T-helper 17 cell (primary cell): ENCODE measurements at regions not wholly inside any gene's neighbourhood (a gene's known extent, or its start where the extent isn't known, plus 50 kb on each side); places are given as distances from the start of the nearest gene placed in this dataset.

Experiments used
- ATAC-seq: fragments of 150-1000 bp; cut with Tn5 transposase; 2 replicates; pipeline ENCODE4 v1.10.0; 2021; ENCODE audit warnings: mild to moderate bottlenecking, moderate library complexity
- DNase-seq, 3 donors: peaks; one replicate each; pipeline versions ENCODE4 v3.0.0 to v3.0.0-alpha.2; 2020 to 2021
- H3K9me3 ChIP-seq: one replicate; pipeline ENCODE4 v1.7.0; 2013; ENCODE audit warnings: low read length, mild to moderate bottlenecking; ENCODE audit not compliant: control insufficient read depth, poor library complexity, severe bottlenecking
- H3K27ac Mint-ChIP-seq: one replicate; pipeline ENCODE4 v1.8.0; 2022; ENCODE audit warnings: mild to moderate bottlenecking, moderate library complexity, mixed read lengths
- H3K27me3 Mint-ChIP-seq: one replicate; pipeline ENCODE4 v1.8.0; 2022; ENCODE audit warnings: mixed read lengths
- H3K36me3 Mint-ChIP-seq: one replicate; pipeline ENCODE4 v1.8.0; 2022; ENCODE audit warnings: low read depth, mixed read lengths
- H3K4me1 Mint-ChIP-seq: one replicate; pipeline ENCODE4 v1.8.0; 2022; ENCODE audit warnings: mild to moderate bottlenecking, mixed read lengths
- H3K4me3 Mint-ChIP-seq: one replicate; pipeline ENCODE4 v1.8.0; 2022; ENCODE audit warnings: mild to moderate bottlenecking, moderate library complexity, mixed read lengths

GRCh38 chr12:66837311-66837627, 158.4 kb upstream of the GRIP1 start:
- no peaks in the 10 kb centered on the region for H3K4me1 Mint-ChIP-seq
- H3K9me3 ChIP-seq: no peaks in the 10 kb centered on the region
- H3K36me3 Mint-ChIP-seq: peaks cover 2% of the 10 kb centered on the region
- no peak overlapping the region for H3K4me3 Mint-ChIP-seq
- ATAC-seq: no peak
- peaks cover 8% of the 10 kb centered on the region for H3K27me3 Mint-ChIP-seq
- no peak overlapping the region for H3K27ac Mint-ChIP-seq
- no peak for DNase-seq

DNA sequence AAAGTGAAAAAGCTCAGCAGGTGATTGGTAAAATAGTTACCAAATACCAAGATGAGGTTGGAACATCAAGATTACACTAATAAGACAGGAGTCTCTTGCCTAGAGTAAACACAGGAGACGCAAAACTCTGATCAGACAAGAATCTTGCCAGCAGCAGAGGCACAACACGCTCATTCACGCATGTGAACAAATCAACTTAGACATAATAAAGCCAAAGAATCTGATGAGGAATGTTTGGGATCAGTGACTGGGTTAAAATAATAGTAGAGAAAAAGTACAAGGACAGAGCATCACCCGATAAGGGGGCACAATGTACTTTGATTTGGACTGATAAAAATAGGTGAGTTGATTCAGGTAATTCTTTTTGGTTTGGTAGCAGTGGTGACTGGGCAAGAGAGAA, 159.5 kb upstream of the GRIP1 start:
- Mint-ChIP-seq H3K4me1 (no peaks in the 10 kb centered on the region), H3K27ac (no peak overlapping the region), H3K27me3 (peaks cover 3% of the 10 kb centered on the region), H3K36me3 (peaks cover 2% of the 10 kb centered on the region), H3K4me3 (no peak overlapping the region)
- no peaks in the 10 kb centered on the region for H3K9me3 ChIP-seq
- DNase-seq (no peak), ATAC-seq (no peak)

- no peak for DNase-seq
- Mint-ChIP-seq H3K27me3 (peaks cover 35% of the 10 kb centered on the region), H3K27ac (no peak overlapping the region), H3K4me1 (no peaks in the 10 kb centered on the region), H3K36me3 (peaks cover 1% of the 10 kb centered on the region), H3K4me3 (no peak overlapping the region)
- ATAC-seq: no peak
- no peaks in the 10 kb centered on the region for H3K9me3 ChIP-seq
Observed at GRCh38 chr12:66848967-66849366, 170.1 kb upstream of the GRIP1 start.

GRCh38 chr12:66851134-66851533, 172.3 kb upstream of the GRIP1 start:
- DNase-seq: no peak
- no peaks in the 10 kb centered on the region for H3K4me1 Mint-ChIP-seq

GRCh38 chr12:66852091-66852490, 173.2 kb upstream of the GRIP1 start:
- H3K9me3 ChIP-seq: no peaks in the 10 kb centered on the region
- Mint-ChIP-seq H3K27ac (no peak overlapping the region), H3K36me3 (peaks cover 3% of the 10 kb centered on the region), H3K27me3 (peaks cover 28% of the 10 kb centered on the region), H3K4me3 (no peak overlapping the region), H3K4me1 (no peaks in the 10 kb centered on the region)
- DNase-seq (no peak), ATAC-seq (no peak)

More at GRCh38 chr12:66851134-66851533, 172.3 kb upstream of the GRIP1 start:
- Mint-ChIP-seq H3K4me3 (no peak overlapping the region), H3K27ac (no peak overlapping the region), H3K36me3 (peaks cover 3% of the 10 kb centered on the region), H3K27me3 (peaks cover 32% of the 10 kb centered on the region)
- no peaks in the 10 kb centered on the region for H3K9me3 ChIP-seq
- ATAC-seq: no peak

GRCh38 chr12:66852765-66853164, 173.9 kb upstream of the GRIP1 start:
- Mint-ChIP-seq H3K36me3 (peaks cover 3% of the 10 kb centered on the region), H3K4me1 (no peaks in the 10 kb centered on the region), H3K27ac (no peak overlapping the region), H3K4me3 (no peak overlapping the region), H3K27me3 (peaks cover 28% of the 10 kb centered on the region)
- ATAC-seq (no peak), DNase-seq (no peak)
- no peaks in the 10 kb centered on the region for H3K9me3 ChIP-seq

DNA sequence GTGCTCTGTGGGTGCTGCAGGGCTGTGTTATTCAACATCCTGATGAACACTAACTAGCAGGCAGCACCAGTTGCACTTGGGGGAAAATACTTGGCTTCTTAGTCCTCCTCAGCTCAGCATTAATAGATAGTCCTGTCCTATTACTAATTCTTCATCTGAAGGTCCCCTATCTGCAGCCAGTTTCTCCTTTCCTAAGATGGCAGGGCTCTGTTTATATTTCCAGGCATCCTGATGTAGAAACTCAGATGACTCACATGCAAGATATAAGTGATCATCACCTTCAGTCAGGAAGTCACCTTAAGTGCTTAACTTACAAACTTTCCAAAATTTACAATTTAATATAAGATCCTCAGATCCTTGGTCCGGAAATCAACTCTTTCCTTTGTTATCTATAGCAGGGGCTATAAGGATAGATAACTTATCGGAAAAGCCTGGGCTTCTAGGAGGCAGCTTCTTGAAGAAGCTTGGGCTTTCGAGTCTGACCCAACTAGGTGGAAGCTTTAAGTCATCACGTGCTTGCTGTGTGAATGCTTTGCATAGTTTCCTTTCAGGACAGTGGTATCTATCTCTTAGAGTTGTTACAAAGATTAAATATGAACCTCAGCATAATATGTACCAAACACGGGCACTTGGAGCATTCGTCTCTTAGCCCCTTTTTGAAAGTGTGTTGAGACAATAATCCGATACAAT, 181.0 kb upstream of the GRIP1 start:
- ATAC-seq (no peak), DNase-seq (no peak)
- no peak overlapping the region for H3K27ac Mint-ChIP-seq
- no peaks in the 10 kb centered on the region for H3K9me3 ChIP-seq
- no peaks in the 10 kb centered on the region for H3K4me1 Mint-ChIP-seq
- no peaks in the 10 kb centered on the region for H3K36me3 Mint-ChIP-seq
- peaks cover 17% of the 10 kb centered on the region for H3K27me3 Mint-ChIP-seq
- H3K4me3 Mint-ChIP-seq: no peak overlapping the region

DNA sequence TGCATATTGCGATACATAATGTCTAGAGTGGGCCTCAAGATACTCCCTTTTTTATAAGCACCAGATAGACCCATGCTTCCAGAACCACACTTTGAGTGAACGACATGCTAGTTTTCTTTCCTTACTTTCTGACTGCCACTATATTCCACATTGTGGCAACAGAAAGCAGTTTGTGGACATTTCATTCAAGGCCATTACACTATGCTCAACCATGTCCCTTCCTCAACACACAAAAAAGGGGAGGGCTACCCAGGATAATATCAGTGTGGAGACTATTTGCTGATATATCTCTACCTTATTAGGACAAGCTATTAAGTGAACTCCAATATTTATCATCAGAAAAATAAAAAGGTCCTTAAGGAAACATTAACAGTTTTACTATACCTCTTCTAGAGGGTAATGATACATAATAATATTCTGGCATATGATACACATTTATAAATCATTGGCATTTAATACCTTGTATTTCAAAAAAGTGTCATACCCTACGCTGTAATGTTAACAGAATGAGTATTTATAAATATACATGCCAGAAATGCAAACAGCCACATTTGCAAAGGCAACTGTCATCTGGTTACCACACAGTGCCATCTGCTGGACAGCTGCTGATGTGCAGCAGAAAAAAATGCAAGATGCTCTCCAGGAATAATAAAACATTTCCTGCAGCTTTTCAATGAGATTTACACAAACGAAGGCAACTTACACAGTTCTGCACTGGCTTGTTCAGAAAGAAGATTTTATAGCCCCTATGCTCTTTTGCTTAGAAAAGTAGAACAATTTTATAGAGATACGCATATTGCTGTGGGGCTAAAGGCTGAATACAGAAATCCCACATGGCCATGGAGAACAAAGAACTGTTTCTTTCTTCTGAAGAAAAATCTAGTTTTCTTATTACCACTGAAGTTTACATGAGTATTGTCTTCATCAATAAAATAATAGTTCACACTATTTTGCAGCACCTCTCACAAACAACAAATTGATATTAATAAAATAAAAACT, 182.2 kb upstream of the GRIP1 start:
- Mint-ChIP-seq H3K27me3 (peaks cover 28% of the 10 kb centered on the region), H3K4me1 (peaks cover 3% of the 10 kb centered on the region), H3K36me3 (peaks cover 2% of the 10 kb centered on the region), H3K4me3 (no peak overlapping the region), H3K27ac (no peak overlapping the region)
- DNase-seq (peak; percentile 10 to 36 (median 13)), ATAC-seq (peak; percentile 57)
- H3K9me3 ChIP-seq: no peaks in the 10 kb centered on the region

DNA sequence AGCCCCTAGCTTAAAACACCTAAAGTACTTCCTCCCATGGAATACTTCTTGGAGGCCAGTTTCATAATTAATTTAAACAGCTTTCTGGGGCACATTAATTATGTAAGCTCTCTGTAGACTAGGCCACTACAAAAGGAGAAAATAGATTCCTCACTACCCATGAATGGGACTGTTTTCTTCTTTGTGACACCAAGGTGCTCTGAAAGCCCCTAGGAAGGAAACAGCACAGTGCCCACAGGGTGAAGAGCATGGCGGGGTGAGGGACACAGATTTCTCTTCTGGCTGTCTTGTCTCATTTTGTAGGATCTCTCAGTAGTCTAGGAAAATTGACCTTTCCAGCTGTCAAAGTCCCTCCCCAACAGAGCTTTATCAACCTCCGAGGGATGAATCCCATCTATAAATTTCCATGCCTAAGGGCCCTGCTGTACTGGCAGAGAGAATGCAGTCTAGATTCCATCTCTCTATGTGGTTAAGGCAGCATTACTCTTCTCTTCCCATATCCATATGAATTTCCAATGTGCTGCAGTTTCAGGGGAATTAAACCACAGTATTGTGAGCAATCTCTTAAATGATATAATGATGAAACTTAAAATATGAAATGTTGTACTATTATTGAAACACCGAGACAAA, 183.6 kb upstream of the GRIP1 start:
- no peaks in the 10 kb centered on the region for H3K9me3 ChIP-seq
- Mint-ChIP-seq H3K27ac (no peak overlapping the region), H3K27me3 (peaks cover 28% of the 10 kb centered on the region), H3K36me3 (peaks cover 2% of the 10 kb centered on the region), H3K4me1 (peaks cover 3% of the 10 kb centered on the region), H3K4me3 (no peak overlapping the region)
- ATAC-seq (no peak), DNase-seq (no peak)

DNA sequence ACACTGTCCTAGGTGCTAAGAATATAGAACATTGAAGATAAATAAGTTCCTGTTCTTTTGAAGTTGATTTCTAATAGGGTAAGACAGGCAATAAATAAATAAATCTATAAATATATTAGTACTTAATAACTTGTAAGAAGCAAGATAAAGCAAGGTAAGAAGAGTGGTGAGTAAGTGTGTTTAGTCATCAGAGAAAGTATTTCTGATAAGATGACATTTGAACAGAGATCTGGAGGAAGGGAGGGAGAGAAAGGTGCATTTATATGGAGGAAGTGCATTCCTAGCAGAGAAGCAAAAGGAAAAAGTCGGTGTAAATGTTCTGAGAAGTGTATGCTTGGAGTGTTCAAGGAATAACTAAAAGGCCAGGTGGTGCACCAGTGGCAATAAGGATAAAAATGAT, 184.4 kb upstream of the GRIP1 start:
- no peak for ATAC-seq
- Mint-ChIP-seq H3K36me3 (peaks cover 2% of the 10 kb centered on the region), H3K4me1 (peaks cover 3% of the 10 kb centered on the region), H3K4me3 (no peak overlapping the region), H3K27me3 (peaks cover 28% of the 10 kb centered on the region), H3K27ac (no peak overlapping the region)
- no peaks in the 10 kb centered on the region for H3K9me3 ChIP-seq
- DNase-seq: no peak

DNA sequence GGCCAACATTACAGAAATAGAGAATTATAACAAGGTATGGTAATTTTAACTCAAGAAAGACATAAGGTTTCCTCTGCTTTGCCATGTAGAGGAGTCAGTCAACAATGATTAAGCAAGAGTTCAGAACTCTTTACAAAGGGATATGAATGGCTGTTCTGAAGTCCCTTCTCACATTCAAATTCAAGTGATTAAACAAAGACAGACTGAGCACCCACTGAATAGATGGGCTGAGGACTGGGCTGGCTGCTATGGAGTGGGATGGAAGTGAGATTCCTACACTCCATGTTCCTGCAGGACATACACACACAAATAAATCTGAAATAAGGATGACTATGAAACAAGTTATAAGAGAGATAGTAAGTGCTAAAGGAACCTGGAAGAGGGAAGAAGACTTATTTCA, 199.0 kb upstream of the GRIP1 start:
- no peaks in the 10 kb centered on the region for H3K9me3 ChIP-seq
- no peak for DNase-seq
- H3K4me1 Mint-ChIP-seq: peaks cover 6% of the 10 kb centered on the region
- no peak overlapping the region for H3K27ac Mint-ChIP-seq
- no peak overlapping the region for H3K4me3 Mint-ChIP-seq
- no peaks in the 10 kb centered on the region for H3K36me3 Mint-ChIP-seq
- ATAC-seq: no peak
- peaks cover 22% of the 10 kb centered on the region for H3K27me3 Mint-ChIP-seq

DNA sequence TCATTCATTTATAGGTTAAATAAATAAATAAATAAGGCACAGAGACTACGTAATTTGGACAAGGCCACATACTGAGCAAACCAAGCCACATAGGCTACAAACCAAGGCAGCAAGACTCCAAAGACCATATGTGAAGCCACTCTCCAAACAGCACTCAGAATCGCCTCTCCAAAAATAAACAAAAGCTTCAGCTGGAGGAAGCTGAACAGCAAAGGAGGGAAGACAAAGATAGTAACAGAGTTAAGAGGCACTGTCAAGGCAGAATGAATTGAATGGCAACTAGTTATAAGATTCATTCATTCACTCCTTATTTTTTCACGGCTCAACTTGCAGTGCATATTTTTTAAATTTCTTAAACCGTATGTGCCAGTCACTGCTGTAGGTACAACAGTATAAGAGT, 200.5 kb upstream of the GRIP1 start:
- Mint-ChIP-seq H3K4me3 (no peak overlapping the region), H3K27me3 (peaks cover 22% of the 10 kb centered on the region), H3K36me3 (no peaks in the 10 kb centered on the region), H3K27ac (no peak overlapping the region), H3K4me1 (peaks cover 4% of the 10 kb centered on the region)
- no peaks in the 10 kb centered on the region for H3K9me3 ChIP-seq
- DNase-seq (no peak), ATAC-seq (no peak)

- no peaks in the 10 kb centered on the region for H3K4me1 Mint-ChIP-seq
- peaks cover 28% of the 10 kb centered on the region for H3K27me3 Mint-ChIP-seq
- ATAC-seq (no peak), DNase-seq (no peak)
- H3K4me3 Mint-ChIP-seq: no peak overlapping the region
- no peaks in the 10 kb centered on the region for H3K36me3 Mint-ChIP-seq
- no peak overlapping the region for H3K27ac Mint-ChIP-seq
- H3K9me3 ChIP-seq: no peaks in the 10 kb centered on the region
Observed at GRCh38 chr12:66881386-66881785, 202.5 kb upstream of the GRIP1 start.
